Left lobe of liver (tissue), 2 donors: ENCODE measurements at regions not wholly inside any gene's neighbourhood (a gene's known extent, or its start where the extent isn't known, plus 50 kb on each side); places are given as distances from the start of the nearest gene placed in this dataset.

Experiments used
- ATAC-seq: fragments of 200-7000 bp; cut with Tn5 transposase; one replicate; pipeline ENCODE4 v1.9.1; 2020; ENCODE audit warnings: mild to moderate bottlenecking, moderate library complexity
- DNase-seq: peaks from one replicate; pipeline ENCODE4 v3.0.0-alpha.2; 2020; ENCODE audit warnings: low spot score
- donor health status: DM: no; HTN: no; CAD: no; lungs with moderate emphysema.
- donor health status: DM: no; HTN: yes; CAD: no.

DNA sequence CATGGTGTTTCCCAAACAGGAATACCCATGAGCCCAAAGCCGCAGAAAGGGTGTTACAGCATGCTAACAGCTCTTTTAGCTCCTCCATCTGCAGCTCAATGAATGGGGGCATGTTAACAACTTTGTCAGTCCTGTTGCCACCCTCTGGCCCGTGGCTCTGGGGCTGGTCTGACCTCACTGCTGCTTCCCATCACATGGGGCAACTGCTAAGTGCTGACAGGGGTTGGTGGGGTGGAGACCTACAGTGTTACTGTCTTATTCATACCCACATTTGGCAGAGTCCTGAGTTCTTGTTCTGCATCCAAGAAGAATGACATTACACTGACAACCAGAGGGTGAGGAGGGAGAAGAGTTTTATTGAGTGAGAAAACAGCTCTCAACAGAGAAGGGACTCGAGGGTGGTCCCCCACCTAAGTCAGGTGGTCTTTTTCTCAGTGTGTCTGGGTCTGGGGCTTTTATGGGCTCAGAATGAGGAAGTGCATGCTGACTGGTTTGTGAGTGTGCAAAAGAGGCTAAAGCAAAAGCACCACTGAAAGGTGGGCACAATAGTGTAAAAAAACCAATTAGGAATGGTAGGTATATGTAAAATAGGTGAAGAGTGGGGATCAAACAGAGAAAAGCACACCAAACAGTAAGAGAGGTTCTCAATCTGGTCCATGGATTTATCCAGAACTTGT lies 1952.0 kb upstream of the PCDH20 start:
- ATAC-seq, result no peak
- DNase-seq, result no peak

DNA sequence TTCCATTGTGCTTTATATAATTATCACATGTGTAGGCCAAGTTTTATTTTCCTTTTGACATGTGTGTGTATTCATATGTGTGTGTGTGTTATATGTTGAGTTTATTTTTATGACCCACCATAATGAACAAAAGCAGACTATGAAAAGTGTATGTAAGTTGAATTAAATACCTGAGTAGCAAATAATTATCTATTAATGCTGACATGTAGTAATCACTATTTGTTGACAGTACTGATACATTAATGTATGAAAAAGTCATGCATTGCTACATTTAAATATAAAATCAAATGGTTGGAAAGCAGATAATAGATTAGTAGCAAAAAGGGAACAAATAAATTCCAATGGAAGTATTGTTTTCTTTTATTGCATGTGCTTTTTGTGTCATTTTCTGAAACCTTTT lies 1948.5 kb upstream of the PCDH20 start:
- DNase-seq (no peak), ATAC-seq (no peak)

DNA sequence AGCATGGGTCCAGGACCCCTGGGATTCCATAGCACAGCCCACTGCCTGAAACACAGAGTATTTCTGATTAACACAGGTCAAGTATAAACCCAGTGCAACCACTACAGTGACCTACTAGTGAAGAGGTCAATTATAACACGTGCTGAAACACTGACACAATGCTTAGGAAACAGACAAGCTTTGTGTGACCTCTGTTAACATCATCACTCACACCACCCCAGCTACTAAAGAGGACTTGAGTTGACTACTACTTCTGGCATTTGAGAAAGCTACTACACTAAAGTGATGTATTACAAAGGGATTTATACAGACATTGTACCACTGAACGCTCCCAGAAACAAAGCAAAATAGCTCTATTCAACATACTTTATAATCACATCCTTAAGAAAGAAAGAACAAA lies 1935.9 kb upstream of the PCDH20 start:
- DNase-seq, result no peak
- no peak for ATAC-seq

DNA sequence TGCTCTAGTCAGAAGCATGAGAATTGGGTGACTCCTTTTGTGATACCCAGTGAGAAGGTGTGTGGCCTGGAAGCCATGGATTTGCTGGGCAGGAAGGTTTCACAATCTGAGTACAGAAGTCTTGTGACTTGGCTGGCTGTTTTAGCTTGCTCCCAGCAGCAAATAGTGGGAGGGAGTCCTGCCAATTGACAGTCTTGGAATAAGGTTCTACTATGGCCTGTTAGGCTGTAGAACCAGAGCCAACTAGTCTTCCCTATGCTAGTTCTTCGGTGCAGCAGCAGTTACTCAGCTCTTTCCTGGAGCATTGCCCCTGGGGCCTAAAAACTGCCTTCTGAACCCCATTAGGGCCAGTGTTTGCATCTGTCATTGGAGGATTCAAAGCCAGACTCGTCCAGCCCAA lies 1935.4 kb upstream of the PCDH20 start:
- no peak for DNase-seq
- ATAC-seq, result no peak

DNA sequence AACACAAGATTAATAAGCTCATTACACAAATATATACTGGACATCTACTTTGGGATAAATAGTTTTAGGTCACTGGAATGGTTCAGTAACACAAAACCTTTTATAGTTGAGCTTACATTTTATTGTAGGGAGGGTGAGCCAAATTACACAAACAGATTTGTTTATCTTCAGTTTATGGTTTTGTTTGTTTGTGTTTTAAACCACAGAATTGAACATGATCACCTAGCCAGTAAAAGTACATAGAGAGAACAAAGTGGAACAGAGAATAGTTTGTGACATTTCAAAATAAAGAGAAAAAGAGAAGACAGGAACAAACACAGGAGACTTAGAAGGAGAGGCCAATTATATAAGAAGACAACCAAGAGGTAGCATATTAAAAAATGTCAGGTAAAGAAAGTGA lies 1930.2 kb upstream of the PCDH20 start:
- DNase-seq, result no peak
- ATAC-seq, result no peak

DNA sequence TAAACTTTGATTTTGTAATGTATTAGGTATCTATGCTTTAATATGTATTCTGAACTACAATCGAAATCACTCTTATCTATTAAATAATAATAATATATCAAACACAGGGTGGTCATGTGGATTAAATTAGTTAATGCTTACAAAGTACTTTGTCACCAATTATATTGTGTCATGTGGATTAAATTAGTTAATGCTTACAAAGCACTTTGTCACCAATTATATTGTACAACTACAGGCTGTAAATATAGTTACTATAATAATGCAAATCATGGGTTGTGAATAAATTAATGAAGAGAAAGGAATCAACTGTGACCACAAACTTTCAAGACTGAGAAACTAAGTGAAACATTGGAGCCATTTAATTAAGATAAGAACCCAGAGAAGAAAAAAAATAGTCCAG lies 1929.1 kb upstream of the PCDH20 start:
- no peak for ATAC-seq
- DNase-seq, result no peak

DNA sequence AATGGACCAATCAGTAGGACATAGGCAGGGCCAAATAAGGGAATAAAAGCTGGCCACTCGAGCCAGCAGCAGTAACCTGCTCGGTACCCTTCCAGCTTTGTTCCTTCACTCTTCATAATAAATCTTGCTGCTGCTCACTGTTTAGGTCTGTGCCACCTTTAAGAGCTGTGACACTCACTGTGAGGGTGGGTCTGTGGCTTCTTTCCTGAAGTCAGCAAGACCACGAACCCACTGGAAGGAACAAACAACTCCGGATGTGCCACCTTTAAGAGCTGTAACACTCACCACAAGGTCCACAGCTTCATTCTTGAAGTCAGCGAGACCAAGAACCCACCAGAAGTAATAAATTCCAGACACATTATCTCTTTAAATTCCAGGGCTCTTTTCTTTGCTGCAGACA lies 1922.3 kb upstream of the PCDH20 start:
- DNase-seq (no peak), ATAC-seq (no peak)

DNA sequence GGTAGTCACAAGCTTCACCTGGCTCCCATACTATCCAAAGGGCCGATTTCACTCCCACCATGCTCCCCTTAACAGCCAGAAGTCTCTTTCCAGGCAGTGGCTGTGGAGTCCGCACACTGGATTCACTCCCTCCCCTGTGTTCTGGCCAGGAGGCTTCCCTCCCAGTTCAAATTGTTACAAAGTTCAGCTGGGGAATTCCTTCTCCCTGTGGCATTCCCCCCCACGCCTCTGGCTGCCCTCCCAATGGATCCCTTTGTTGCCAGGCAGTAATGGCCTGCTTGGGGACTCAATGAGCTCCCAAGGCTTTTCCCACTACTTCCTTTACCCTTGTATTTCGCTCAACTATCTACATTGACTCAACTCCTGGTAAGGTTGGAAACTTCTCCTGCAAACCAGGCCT lies 1921.4 kb upstream of the PCDH20 start:
- no peak for DNase-seq
- ATAC-seq, result no peak

DNA sequence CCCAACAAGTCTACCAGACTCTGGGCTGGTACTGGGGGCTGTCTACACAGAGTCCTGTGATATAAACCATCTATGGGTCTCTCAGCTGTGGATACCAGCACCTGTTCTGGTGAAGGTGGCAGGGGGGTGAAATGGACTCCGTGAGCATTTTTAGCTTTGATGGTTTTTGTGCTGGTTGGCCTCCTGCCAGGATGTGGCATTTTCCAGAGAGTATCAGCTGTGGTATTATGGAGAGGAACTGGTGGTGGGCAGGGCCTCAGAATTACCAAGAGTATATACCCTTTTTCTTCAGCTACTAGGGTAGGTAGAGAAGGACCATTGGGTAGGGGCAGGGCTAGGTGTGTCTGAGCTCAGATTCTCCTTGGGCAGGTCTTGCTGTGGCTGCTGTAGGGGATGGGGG lies 1920.9 kb upstream of the PCDH20 start:
- DNase-seq (no peak), ATAC-seq (no peak)

DNA sequence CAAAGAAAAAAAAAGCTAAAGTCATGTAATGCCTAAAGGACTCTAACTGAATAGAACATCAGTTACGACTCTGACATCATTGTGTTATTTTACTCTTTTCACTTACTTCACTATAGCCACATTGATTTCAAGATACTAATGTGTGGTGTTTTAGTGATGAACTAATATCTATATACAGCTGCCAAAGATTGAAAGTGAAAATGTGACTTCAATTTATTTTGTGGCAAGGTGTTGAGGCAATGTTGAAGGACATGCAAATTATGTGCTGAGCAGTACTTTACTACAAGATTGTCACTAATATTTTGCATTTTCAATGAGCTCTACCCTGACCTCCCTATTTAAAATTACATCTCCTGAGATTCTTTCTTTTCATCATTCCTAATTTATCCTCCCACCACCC lies 1911.9 kb upstream of the PCDH20 start:
- DNase-seq (no peak), ATAC-seq (no peak)

DNA sequence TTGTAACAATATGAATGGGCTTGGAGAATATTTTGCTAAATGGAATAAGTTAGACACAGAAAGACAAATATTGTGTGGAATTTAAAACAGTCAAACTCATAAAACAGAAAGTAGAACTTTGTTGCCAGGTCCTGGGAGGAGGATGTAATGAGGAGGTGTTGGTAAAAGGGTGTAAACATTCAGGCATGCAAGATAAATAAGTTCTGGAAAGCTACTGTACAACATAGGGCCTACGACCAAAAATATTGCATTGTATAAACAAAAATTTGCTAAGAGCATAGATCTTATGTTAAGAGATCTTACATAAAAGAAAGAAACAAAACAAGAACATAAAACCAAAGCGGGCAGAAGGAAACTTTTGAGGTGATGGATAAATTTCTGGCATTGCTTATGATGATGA lies 1907.8 kb upstream of the PCDH20 start:
- DNase-seq (no peak), ATAC-seq (no peak)

DNA sequence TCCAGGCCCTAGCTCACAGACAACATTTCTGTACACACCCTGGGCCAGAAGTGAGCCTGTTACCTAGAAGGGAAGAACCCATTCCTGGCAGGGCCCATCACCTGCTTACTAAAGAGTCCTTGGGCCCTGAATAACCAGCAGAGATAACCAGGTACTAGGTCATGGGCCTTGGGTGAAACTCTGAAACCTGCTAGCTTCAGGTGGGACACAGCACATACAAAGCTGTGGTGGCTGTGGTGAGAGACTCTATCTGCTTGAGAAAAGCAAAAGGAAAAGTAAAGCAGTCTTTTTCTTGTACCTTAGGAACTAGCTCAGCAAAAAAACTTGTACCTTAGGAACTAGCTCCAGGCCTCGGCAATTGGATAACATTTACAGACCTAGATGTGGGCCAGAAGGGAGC lies 1895.9 kb upstream of the PCDH20 start:
- ATAC-seq (no peak), DNase-seq (no peak)

DNA sequence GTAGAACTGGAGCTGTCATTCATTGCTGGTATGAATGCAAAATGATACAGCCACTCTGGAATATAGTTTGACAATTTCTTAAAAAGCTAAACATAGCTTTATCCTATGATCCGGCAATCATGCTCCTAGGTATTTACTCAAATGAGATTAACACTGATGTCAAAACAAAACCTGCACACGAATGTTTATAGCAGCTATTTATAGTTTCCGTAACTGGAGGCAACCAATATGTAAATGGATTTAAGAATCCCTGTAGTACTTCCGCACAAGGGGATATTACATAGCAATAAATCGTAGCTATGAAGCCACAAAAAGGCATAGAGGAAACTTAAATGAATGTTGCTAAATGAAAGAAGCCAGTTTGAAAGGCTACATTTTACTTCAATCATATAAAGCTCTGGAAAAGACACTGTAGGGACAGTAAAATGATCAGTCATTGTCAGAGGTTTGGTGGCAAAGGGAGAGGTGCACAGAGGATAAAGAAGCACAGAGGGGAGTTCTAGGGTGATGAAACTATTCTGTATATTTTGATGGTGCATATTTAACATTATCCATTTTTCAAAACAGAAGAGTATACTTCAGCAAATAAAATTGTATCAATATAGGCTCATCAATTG lies 1893.0 kb upstream of the PCDH20 start:
- ATAC-seq (no peak), DNase-seq (no peak)

DNA sequence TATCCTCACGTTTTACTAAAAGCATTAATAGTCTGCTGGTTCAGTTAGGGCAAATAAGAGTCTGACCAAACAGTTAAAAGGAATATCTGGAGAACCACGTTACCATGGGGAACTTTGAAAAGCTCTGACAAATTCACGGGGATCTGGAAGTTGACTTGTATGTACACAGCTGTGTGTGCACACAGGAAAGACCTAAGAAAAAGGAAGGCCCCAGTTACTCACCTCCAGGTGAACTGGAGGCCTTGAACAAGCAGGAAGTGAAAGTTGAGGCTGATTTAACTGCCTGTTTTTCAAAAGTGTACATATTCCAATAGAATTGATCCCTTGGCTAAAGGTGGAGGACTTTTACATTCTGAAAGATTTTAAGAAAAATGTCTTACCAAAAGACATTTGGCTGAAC lies 1891.6 kb upstream of the PCDH20 start:
- no peak for DNase-seq
- no peak for ATAC-seq

DNA sequence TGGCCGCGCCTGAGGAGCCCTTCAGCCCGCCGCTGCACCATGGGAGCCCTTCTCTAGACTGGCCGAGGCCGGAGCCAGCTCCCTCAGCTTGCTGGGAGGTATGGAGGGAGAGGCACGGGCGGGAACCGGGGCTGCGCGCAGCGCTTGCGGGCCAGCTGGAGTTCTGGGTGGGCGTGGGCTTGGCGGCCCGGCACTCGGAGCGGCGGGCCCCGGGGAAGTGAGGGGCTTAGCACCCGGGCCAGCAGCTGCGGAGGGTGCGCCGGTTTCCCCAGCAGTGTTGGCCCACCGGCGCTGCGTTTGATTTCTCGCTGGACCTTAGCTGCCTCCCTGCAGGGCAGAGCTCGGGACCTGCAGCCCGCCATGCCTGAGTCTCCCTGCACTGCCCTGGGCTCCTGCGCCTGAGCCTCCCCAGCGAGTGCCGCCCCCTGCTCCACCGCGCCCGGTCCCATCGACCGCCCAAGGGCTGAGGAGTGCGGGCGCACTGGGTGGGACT lies 1890.0 kb upstream of the PCDH20 start:
- no peak for ATAC-seq
- DNase-seq, result no peak

DNA sequence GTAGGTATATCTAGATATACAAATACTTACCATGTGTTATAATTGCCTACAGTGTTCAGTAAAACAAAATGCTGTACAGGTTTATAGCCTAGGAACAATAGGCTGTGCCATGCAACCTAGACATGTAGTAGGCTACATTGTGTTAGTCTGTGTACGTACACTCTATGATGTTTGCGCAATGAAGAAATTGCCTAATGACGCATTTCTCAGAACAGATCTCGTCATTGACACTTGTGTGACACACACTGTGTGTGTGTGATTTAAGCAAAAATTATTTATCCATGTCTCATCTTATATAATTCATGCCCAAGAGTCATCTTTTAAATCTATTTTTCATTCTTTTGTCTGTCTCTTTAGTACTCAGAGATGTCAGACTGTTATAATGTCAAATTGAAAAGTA lies 1888.8 kb upstream of the PCDH20 start:
- ATAC-seq, result no peak
- DNase-seq, result no peak

DNA sequence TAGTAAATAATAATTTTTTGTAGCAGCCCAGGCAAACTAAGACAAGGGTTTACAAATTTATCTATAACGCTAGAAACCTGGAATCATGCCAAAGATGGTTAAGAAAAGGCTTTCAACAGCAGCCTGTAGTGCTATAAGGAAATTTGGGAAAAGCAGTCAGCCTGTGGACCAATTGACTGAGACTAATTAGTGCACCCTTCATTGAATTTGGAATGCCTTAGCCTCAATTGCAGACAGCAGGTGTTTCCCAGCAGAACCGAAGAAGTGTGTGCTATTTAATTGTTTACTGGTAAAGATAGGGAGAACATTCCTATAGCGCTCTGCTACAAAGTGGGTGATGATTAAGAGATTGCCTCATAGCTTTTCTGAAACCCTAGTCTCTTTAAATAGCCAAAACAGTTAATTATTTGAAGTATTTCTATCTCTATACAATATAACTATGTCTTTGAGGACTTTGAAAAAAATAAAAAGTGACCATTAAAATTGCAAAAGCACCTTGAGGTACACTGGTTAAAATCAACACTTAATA lies 1884.3 kb upstream of the PCDH20 start:
- ATAC-seq (no peak), DNase-seq (no peak)

DNA sequence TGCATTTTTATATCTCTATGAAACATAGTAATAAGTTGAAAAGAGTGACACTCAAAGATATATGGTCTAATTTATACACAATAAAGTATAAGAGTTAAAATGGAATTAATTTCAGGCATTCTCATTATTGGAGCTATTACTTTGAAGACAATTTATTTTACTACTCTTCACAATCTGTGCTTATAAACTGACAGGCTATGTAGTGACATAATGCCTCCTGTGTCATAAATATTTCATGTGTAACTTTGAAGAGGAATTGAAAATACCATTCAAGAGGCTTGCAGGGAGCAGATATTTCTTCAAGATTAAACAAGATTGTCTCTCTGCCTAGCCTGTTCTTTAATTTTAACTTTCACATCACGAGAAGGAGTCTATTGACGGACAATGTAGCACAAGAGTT lies 1881.5 kb upstream of the PCDH20 start:
- DNase-seq, result no peak

DNA sequence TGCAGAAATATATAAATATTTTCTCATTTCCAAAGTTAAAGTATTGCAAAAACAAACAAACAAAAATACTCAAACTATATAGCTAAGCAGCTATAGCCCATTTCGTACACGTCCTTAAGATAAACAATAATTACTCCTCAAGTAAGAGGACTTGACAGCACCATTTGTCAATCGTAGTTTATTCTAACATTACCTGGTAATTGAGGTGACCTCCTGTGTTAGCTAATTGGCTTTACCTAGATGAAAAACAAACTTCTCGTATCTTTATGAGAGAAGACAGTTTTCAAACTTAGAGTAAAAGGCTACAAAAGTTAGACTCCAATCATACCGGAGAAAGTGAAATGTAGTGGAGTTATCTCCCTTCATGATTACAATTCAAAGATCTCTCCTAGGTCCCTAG lies 1876.1 kb upstream of the PCDH20 start:
- ATAC-seq, result no peak
- no peak for DNase-seq

More for the DNA sequence above, 1881.5 kb upstream of the PCDH20 start:
- no peak for ATAC-seq

DNA sequence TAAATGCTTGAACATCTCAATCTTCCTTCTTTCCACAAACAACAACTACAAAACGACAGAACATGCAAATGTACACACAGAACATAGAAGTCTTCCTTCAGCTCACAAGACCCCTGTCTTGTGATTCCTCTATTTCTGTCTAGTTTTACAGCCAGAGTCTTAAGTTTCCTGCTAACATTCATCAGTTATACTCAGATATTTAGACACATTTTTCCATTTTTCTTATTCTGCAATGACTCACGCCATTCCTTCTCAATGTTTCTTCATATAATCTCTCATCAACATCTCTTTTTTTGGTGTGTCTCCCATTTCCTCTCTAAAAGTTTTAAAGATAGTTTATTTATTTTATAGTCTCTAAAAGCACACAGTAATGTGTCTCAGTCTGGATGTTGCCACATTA lies 1872.9 kb upstream of the PCDH20 start:
- ATAC-seq (no peak), DNase-seq (no peak)

DNA sequence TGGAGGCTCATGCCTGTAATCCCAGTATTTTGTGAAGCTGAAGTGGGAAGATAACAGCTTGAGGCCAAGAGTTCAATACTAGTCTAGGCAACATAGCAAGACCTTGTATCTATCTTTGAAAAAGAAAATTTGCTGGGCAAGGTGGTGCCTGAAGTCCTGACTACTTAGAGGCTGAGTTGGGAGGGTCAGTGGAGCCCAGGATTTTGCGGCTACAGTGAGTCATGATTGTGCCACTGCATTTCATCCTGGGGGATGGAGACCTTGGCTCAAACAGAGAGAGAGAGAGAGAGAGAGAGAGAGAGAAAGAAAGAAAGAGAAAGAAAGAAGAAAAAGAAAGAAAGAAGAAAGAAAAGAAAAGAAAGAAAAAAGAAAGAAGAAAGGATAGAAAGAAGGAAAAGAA lies 1872.3 kb upstream of the PCDH20 start:
- ATAC-seq, result no peak
- DNase-seq, result no peak

DNA sequence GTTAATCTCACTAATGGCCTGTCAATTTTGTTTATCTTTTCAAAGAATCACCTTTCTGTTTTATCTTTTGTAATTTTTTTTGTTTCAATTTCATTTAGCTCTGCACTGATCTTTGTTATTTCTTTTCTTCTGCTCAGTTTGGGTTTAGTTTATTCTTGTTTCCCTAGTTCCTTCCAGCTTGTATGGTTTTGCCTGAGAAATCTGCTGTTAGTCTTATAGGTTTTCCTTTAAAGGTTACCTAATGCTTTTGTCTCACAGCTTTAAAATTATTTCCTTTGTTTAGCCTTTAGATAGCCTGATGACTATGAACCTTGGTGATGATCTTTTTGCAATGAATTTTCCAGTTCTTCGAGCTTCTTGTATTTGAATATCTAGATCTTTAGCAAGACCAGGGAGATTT lies 1869.8 kb upstream of the PCDH20 start:
- DNase-seq, result no peak
- no peak for ATAC-seq

DNA sequence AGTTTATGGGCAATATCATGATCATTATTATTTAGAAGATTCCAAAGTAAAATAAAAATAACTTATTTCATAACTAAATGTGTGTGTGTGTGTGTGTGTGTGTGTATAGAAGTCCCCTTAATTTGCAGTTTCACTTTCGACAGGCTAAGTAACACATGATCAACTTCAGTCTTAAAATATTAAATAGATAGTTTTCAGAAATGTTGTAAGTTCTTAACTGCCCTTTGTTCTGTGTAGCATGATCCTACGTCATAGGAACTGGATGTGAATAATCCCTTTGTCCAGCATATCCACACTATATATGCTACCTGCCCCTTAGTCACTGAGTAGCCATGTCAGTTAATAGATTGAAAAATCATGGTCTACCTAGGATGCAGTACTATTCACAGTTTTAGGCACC lies 1863.5 kb upstream of the PCDH20 start:
- DNase-seq, result no peak

More for the DNA sequence above, 1863.5 kb upstream of the PCDH20 start:
- no peak for ATAC-seq
